HL-60 (cell line): ENCODE measurements at regions not wholly inside any gene's neighbourhood (a gene's known extent, or its start where the extent isn't known, plus 50 kb on each side); places are given as distances from the start of the nearest gene placed in this dataset.

ENCODE experiments used
- DNase-seq, 2 experiments: peaks; one replicate each; pipeline ENCODE4 v3.0.0-alpha.2; 2010 to 2020; ENCODE audit warnings: low read depth in 1 of 2, low spot score in 1 of 2
- H3K27ac ChIP-seq: fragments of 250-450 bp; sonication (Bioruptor Pico); replicated peaks from 2 replicates; pipeline ENCODE4 v1.5.1; 2020; ENCODE audit warnings: mild to moderate bottlenecking, moderate library complexity
- H3K27me3 ChIP-seq: fragments of 250-450 bp; sonication (Bioruptor Pico); 2 replicates; pipeline ENCODE4 v1.5.1; 2021; ENCODE audit warnings: mild to moderate bottlenecking, moderate library complexity; ENCODE audit not compliant: insufficient read depth, poor library complexity, severe bottlenecking
- H3K4me3 ChIP-seq: replicated peaks from 2 replicates; pipeline ENCODE4 v1.5.1; 2011; ENCODE audit warnings: mild to moderate bottlenecking, control low read depth, low read length; ENCODE audit not compliant: insufficient read depth
- GABPA ChIP-seq: IDR thresholded peaks from 2 replicates; pipeline ENCODE4 v1.6.1; 2012; ENCODE audit warnings: low read depth
- POLR2AphosphoS5 ChIP-seq: IDR thresholded peaks from 2 replicates; pipeline ENCODE4 v1.6.1; 2012; ENCODE audit warnings: low read depth
- REST ChIP-seq: IDR thresholded peaks from 2 replicates; pipeline ENCODE4 v1.6.1; 2012; ENCODE audit warnings: low read depth; ENCODE audit not compliant: insufficient replicate concordance
- SPI1 ChIP-seq: IDR thresholded peaks from 2 replicates; pipeline ENCODE4 v1.6.1; 2012; ENCODE audit warnings: low read depth, mild to moderate bottlenecking, borderline replicate concordance
- TF ChIP-seq, protein P1 (sequence below): IDR thresholded peaks from one replicate; pipeline ENCODE4 v1.5.1; 2011; ENCODE audit warnings: low read length, control low read depth, inconsistent platforms; ENCODE audit not compliant: insufficient read depth

DNA sequence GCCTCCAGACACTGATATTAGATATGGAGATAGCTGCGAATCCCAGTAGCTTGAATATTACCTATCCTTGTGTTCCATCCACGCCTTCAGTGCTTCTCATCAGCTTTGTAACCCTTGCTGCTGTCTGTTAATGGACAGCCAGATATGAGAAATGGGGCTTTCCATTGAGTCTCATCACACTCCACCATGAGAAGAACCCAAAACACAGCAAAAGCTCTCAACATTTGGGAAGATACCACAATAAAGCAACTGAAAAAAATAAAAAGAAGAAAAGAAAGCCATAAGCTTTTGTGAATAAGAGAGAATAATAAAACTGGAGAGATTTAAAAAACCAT is 225.4 kb downstream of the GALC start:
- H3K4me3 ChIP-seq: no peak overlapping the region
- no peaks in the 10 kb centered on the region for H3K27me3 ChIP-seq
- H3K27ac ChIP-seq: no peak overlapping the region
- DNase-seq: no peak
- TF ChIP-seq SPI1: no peak
- no peak for TF ChIP-seq GABPA
- TF ChIP-seq, protein P1, sequence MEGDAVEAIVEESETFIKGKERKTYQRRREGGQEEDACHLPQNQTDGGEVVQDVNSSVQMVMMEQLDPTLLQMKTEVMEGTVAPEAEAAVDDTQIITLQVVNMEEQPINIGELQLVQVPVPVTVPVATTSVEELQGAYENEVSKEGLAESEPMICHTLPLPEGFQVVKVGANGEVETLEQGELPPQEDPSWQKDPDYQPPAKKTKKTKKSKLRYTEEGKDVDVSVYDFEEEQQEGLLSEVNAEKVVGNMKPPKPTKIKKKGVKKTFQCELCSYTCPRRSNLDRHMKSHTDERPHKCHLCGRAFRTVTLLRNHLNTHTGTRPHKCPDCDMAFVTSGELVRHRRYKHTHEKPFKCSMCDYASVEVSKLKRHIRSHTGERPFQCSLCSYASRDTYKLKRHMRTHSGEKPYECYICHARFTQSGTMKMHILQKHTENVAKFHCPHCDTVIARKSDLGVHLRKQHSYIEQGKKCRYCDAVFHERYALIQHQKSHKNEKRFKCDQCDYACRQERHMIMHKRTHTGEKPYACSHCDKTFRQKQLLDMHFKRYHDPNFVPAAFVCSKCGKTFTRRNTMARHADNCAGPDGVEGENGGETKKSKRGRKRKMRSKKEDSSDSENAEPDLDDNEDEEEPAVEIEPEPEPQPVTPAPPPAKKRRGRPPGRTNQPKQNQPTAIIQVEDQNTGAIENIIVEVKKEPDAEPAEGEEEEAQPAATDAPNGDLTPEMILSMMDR: no peak
- TF ChIP-seq POLR2AphosphoS5: no peak
- no peak for TF ChIP-seq REST

- no peak overlapping the region for H3K4me3 ChIP-seq
- DNase-seq: no peak
- H3K27ac ChIP-seq: no peak overlapping the region
- no peak for TF ChIP-seq POLR2AphosphoS5
- TF ChIP-seq SPI1: no peak
- TF ChIP-seq GABPA: no peak
- TF ChIP-seq, protein P1: no peak
- TF ChIP-seq REST: no peak
- H3K27me3 ChIP-seq: no peaks in the 10 kb centered on the region
Observed at GRCh38 chr14:87758876-87759275, 234.1 kb downstream of the GALC start.

DNA sequence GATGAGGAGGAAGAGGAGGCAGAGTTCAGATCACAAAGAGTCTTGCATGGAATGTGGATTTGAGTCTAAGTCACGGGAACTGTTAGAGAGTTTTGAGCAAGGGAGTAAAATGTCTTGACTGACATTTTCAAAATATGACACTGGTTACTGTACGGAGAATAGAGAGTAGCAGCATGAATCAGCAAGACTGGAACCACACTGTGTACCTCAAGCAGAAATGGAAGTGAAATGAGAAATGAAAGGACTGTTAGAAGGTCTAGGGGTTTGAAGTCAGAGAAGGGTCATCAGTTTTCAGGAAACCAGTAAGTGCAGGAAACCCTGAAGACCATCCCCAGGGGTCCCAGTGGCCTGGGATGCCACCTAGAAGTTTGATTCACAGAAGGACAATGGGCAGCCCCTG is 236.3 kb downstream of the GALC start:
- no peak for DNase-seq
- Histone ChIP-seq H3K27ac (no peak overlapping the region), H3K27me3 (no peaks in the 10 kb centered on the region), H3K4me3 (no peak overlapping the region)
- TF ChIP-seq REST (no peak), SPI1 (no peak), GABPA (no peak), POLR2AphosphoS5 (no peak)
- TF ChIP-seq, protein P1: no peak
